Tibial nerve (tissue), 4 donors: ENCODE measurements at regions not wholly inside any gene's neighbourhood (a gene's known extent, or its start where the extent isn't known, plus 50 kb on each side); places are given as distances from the start of the nearest gene placed in this dataset.

Experiments
- DNase-seq, 2 donors: peaks; one replicate each; pipeline ENCODE4 v3.0.0-alpha.2; 2019; ENCODE audit warnings: low spot score in 2 of 2
- H3K27ac ChIP-seq, 4 donors: fragments of 200-600 bp; sonication (generic) in 3 of 4; one replicate each; pipeline ENCODE4 v1.5.1; 2017 to 2019; ENCODE audit warnings: mild to moderate bottlenecking in 1 of 4
- H3K27me3 ChIP-seq, 2 donors: fragments of 200-600 bp; sonication (generic) in 1 of 2; one replicate each; pipeline versions ENCODE4 v1.5.1 to v1.6.0; 2017 to 2019
- H3K36me3 ChIP-seq, 3 donors: fragments of 200-600 bp; sonication (generic); one replicate each; pipeline ENCODE4 v1.5.1; 2018 to 2019
- H3K4me1 ChIP-seq, 4 donors: fragments of 200-600 bp; sonication (generic) in 3 of 4; one replicate each; pipeline ENCODE4 v1.5.1; 2017 to 2019
- H3K4me3 ChIP-seq, 4 donors: fragments of 200-600 bp; sonication (generic) in 3 of 4; one replicate each; pipeline ENCODE4 v1.5.1; 2017 to 2019; ENCODE audit warnings: mild to moderate bottlenecking in 1 of 4, moderate library complexity in 1 of 4
- H3K9me3 ChIP-seq, 4 donors: fragments of 200-600 bp; sonication (generic) in 3 of 4; one replicate each; pipeline ENCODE4 v1.5.1; 2017 to 2019
- EP300 ChIP-seq, 2 donors: sonication (generic); formaldehyde crosslinking; IDR thresholded peaks; one replicate each; pipeline ENCODE4 v1.6.1; 2017; ENCODE audit warnings: antibody characterized with exemption in 2 of 2, mild to moderate bottlenecking in 1 of 2
- POLR2A ChIP-seq, 2 donors: fragments of 450-650 bp; IDR thresholded peaks; one replicate each; pipeline ENCODE4 v1.6.1; 2017; ENCODE audit warnings: antibody characterized with exemption in 2 of 2, mild to moderate bottlenecking in 2 of 2, moderate library complexity in 2 of 2
- WGBS, 2 donors: methylation state at CpG; one replicate each; pipeline ENCODE4 v1.1.5; 2018; 5-methylcytosine and 5-hydroxymethylcytosine counted together
- TF ChIP-seq, protein P1 (sequence below), 5 experiments: fragments of 200-600 bp in 3 of 5; fragments of 450-650 bp in 2 of 5; sonication (generic) in 3 of 5; IDR thresholded peaks; one replicate each; pipeline ENCODE4 v1.5.1; 2016 to 2019; ENCODE audit warnings: antibody characterized with exemption in 5 of 5, mild to moderate bottlenecking in 3 of 5, moderate library complexity in 2 of 5

DNA sequence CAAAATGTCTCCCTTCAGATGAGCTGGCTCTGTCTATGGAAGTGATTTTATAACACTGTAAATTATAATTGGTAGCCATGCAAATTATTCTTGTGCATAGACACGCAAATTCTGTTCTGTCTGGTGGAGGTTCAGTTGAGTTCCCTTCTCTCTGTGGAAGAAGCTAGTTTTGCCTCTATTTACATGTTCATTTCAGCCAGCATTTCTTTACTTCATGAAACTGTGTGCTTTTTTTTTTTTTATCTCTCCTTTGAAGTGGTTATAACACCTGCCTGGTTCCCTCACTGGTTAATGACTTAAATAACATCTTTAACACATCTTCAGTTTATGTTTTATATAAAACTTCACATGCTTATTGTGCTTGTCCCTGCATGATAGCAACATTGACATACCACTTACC, 149.4 kb upstream of the FBXL7 start:
- WGBS, 2 donors = 87 to 88% methylated on average over 1 of the region's 1 CpG
- Histone ChIP-seq H3K9me3 (no peaks in the 10 kb centered on the region), H3K36me3 (no peaks in the 10 kb centered on the region), H3K4me3 (no peak overlapping the region), H3K27me3 (no peaks in the 10 kb centered on the region), H3K4me1 (no peaks in the 10 kb centered on the region), H3K27ac (no peak overlapping the region)
- TF ChIP-seq, protein P1, sequence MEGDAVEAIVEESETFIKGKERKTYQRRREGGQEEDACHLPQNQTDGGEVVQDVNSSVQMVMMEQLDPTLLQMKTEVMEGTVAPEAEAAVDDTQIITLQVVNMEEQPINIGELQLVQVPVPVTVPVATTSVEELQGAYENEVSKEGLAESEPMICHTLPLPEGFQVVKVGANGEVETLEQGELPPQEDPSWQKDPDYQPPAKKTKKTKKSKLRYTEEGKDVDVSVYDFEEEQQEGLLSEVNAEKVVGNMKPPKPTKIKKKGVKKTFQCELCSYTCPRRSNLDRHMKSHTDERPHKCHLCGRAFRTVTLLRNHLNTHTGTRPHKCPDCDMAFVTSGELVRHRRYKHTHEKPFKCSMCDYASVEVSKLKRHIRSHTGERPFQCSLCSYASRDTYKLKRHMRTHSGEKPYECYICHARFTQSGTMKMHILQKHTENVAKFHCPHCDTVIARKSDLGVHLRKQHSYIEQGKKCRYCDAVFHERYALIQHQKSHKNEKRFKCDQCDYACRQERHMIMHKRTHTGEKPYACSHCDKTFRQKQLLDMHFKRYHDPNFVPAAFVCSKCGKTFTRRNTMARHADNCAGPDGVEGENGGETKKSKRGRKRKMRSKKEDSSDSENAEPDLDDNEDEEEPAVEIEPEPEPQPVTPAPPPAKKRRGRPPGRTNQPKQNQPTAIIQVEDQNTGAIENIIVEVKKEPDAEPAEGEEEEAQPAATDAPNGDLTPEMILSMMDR (IDR thresholded peaks at IDR 0.05) = no peak
- no peak for TF ChIP-seq EP300 (IDR thresholded peaks at IDR 0.05)
- TF ChIP-seq POLR2A (IDR thresholded peaks at IDR 0.05) = no peak
- DNase-seq = no peak

DNA sequence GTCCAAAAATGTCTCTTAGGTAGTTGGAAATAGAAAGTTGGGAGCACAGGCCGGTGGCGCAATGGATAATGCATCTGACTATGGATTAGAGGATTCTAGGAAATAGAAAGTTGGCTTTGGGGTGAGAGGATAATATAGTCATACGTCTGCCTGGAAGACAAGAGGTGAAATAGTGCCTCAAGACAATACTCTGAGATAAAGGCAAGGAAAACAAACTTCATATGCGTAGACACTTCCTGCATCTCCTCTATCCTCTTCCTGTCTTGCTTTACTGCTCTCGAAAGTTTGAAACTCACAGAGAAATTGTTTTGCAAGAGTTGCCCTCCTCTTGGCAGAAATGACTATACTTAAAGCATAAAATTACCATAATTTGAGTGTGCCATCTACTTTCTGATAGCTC, 153.2 kb upstream of the FBXL7 start:
- Histone ChIP-seq H3K27ac (no peak overlapping the region), H3K9me3 (no peaks in the 10 kb centered on the region), H3K4me1 (no peaks in the 10 kb centered on the region), H3K36me3 (no peaks in the 10 kb centered on the region), H3K27me3 (no peaks in the 10 kb centered on the region), H3K4me3 (no peak overlapping the region)
- no peak for DNase-seq
- TF ChIP-seq, protein P1 (IDR thresholded peaks at IDR 0.05) = no peak
- TF ChIP-seq EP300 (IDR thresholded peaks at IDR 0.05) = no peak
- TF ChIP-seq POLR2A (IDR thresholded peaks at IDR 0.05) = no peak
- WGBS, 2 donors = 77 to 78% methylated on average over 5 of the region's 5 CpGs

DNA sequence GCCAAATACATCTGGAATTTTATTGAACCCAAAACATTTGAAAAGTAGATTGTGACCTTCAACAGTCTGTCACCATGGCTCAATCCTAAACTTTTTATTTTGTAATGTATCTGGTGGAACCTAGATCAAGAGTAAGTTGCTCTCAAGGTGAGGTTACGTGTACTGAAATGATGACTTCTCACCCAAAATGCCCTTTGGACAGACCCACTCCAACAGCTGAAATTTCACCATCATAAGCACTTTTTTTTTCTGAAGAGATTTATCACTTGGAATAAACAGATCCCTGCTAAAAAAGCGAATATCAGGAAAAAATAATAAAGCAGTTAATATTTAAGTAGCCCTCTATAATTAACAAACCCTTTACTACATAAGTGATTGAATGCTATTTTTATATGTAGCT, 155.0 kb upstream of the FBXL7 start:
- H3K27me3 ChIP-seq = no peaks in the 10 kb centered on the region
- H3K36me3 ChIP-seq = no peaks in the 10 kb centered on the region
- TF ChIP-seq, protein P1 (IDR thresholded peaks at IDR 0.05) = no peak
- no peak for TF ChIP-seq EP300 (IDR thresholded peaks at IDR 0.05)
- no peak for TF ChIP-seq POLR2A (IDR thresholded peaks at IDR 0.05)
- no peaks in the 10 kb centered on the region for H3K9me3 ChIP-seq
- no peak for DNase-seq
- no peak overlapping the region for H3K4me3 ChIP-seq
- no peak overlapping the region for H3K27ac ChIP-seq
- no peaks in the 10 kb centered on the region for H3K4me1 ChIP-seq
- WGBS, 2 donors = 92 to 96% methylated on average over 2 of the region's 2 CpGs

DNA sequence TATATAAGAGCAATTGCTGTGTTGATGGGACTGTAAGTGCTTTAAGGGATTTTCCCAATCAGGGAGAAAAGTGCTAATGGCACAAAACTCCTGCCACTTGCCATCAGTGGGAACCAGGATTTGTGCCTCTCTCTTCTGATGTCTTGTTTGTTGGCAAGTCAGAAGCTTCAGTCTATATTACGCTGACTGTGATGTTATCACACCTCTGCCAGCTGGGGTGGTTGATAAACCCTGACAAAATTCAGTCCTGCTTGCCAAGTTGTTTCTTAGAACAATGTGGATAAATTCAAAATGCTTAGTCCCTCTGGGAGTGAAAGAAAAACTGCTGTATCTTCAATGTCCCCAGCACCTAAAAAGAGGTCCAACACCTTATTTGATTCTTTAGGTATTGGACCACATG, 161.4 kb upstream of the FBXL7 start:
- DNase-seq = no peak
- TF ChIP-seq, protein P1 (IDR thresholded peaks at IDR 0.05) = no peak
- TF ChIP-seq POLR2A (IDR thresholded peaks at IDR 0.05) (no peak), EP300 (IDR thresholded peaks at IDR 0.05) (no peak)
- WGBS, 2 donors = 88 to 94% methylated on average over 1 of the region's 1 CpG
- Histone ChIP-seq H3K4me1 (no peaks in the 10 kb centered on the region), H3K27me3 (no peaks in the 10 kb centered on the region), H3K4me3 (no peak overlapping the region), H3K9me3 (no peaks in the 10 kb centered on the region), H3K36me3 (no peaks in the 10 kb centered on the region), H3K27ac (no peak overlapping the region)

DNA sequence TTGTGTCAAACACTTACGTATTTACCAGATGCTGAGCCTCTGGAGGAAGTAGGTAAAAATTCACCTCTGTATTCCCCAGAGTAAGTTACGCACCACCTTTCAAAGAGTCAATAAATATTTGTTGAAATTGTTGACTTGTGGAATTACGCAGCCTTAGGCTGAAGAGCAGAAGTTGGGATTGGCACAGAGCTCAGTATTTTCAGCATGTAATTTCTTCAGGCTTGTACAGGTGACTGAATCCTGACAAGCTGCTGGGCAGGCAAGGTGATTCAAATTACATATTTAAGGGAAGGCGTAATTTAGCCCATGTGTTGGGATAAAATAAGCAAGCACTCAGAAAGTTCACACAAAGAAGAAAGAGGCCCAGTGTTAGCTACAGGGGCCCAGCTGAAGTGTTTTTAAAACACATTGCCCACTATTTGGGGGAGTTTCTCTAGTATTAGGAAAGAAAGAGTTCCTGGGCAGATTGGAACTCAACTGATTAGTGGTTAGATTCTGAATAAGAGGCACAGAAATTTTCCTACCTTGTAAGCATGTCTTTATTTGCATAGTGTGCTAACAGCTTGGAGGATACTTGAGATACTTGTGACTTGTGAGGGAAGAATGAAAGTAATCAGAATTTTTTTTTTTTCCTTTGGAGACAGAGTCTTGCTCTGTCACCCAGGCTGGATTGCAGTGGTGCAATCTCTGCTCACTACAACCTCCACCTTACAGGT, 165.3 kb upstream of the FBXL7 start:
- WGBS, 2 donors = 81 to 84% methylated on average over 4 of the region's 4 CpGs
- TF ChIP-seq, protein P1 (IDR thresholded peaks at IDR 0.05) = no peak
- TF ChIP-seq EP300 (IDR thresholded peaks at IDR 0.05) (no peak), POLR2A (IDR thresholded peaks at IDR 0.05) (no peak)

More for the DNA sequence above, 165.3 kb upstream of the FBXL7 start:
- Histone ChIP-seq H3K27me3 (no peaks in the 10 kb centered on the region), H3K4me3 (no peak overlapping the region), H3K4me1 (no peaks in the 10 kb centered on the region), H3K36me3 (no peaks in the 10 kb centered on the region), H3K9me3 (no peaks in the 10 kb centered on the region), H3K27ac (no peak overlapping the region)
- DNase-seq = no peak
